Lung (tissue), 11 donors: ENCODE measurements at regions not wholly inside any gene's neighbourhood (a gene's known extent, or its start where the extent isn't known, plus 50 kb on each side); places are given as distances from the start of the nearest gene placed in this dataset.

Source experiments
- ATAC-seq: fragments of 200-7000 bp; cut with Tn5 transposase; one replicate; pipeline ENCODE4 v1.9.1; 2020; ENCODE audit warnings: moderate number of reproducible peaks; ENCODE audit not compliant: insufficient read depth, low FRiP score
- DNase-seq, 3 donors: peaks; one replicate each; pipeline ENCODE4 v3.0.0-alpha.2; 2013 to 2017
- H3K27ac ChIP-seq, 2 donors: one replicate each; pipeline ENCODE4 v1.5.1; 2013; ENCODE audit warnings: mild to moderate bottlenecking in 2 of 2, moderate library complexity in 2 of 2, control low read depth in 1 of 2, inconsistent platforms in 1 of 2, low read depth in 1 of 2, low read length in 1 of 2
- H3K27me3 ChIP-seq, 3 donors: one replicate each; pipeline ENCODE4 v1.5.1; 2013; ENCODE audit warnings: low read length in 2 of 3; ENCODE audit not compliant: control insufficient read depth in 3 of 3, insufficient read depth in 3 of 3
- H3K36me3 ChIP-seq, 4 donors: one replicate each; pipeline ENCODE4 v1.5.1; 2013; ENCODE audit warnings: low read length in 4 of 4, mild to moderate bottlenecking in 1 of 4, moderate library complexity in 1 of 4; ENCODE audit not compliant: control insufficient read depth in 4 of 4, insufficient read depth in 4 of 4
- H3K4me1 ChIP-seq, 5 donors: one replicate each; pipeline ENCODE4 v1.5.1; 2013; ENCODE audit warnings: low read length in 5 of 5, mild to moderate bottlenecking in 2 of 5, moderate library complexity in 1 of 5; ENCODE audit not compliant: control insufficient read depth in 5 of 5, insufficient read depth in 5 of 5
- H3K4me3 ChIP-seq: one replicate; pipeline ENCODE4 v1.5.1; 2013; ENCODE audit warnings: mild to moderate bottlenecking, control low read depth, moderate library complexity
- H3K9ac ChIP-seq, 2 donors: one replicate each; pipeline ENCODE4 v1.5.1; 2013; ENCODE audit warnings: low read length in 2 of 2, control low read depth in 1 of 2; ENCODE audit not compliant: insufficient read depth in 1 of 2
- H3K9me3 ChIP-seq, 4 donors: one replicate each; pipeline ENCODE4 v1.5.1; 2013; ENCODE audit warnings: low read length in 3 of 4, mild to moderate bottlenecking in 1 of 4, moderate library complexity in 1 of 4; ENCODE audit not compliant: control insufficient read depth in 4 of 4, insufficient read depth in 3 of 4
- CTCF ChIP-seq: IDR thresholded peaks from 2 replicates; pipeline ENCODE4 v1.5.1; 2012; ENCODE audit warnings: mild to moderate bottlenecking; ENCODE audit errors: control extremely low read depth, extremely low read depth
- WGBS, 2 donors: extraction: QIAGEN DNeasy Blood & Tissue Kit; methylation state at CpG; one replicate each; pipeline ENCODE4 v1.1.7; 2013; 5-methylcytosine and 5-hydroxymethylcytosine counted together
- donor health status: control.
- donor health status: control.
- donor health status: Bipolar disorder and iron deficiency.
- donor health status: healthy.
- donor health status: DM: yes; HTN: yes; CAD: no.

- no peaks in the 10 kb centered on the region for H3K27me3 ChIP-seq
- H3K9ac ChIP-seq, result no peak overlapping the region
- H3K4me3 ChIP-seq, result no peak overlapping the region
- H3K9me3 ChIP-seq, result no peaks in the 10 kb centered on the region
- no peak for ATAC-seq
- H3K36me3 ChIP-seq, result no peaks in the 10 kb centered on the region
- TF ChIP-seq CTCF, result no peak
- DNase-seq, result peak in 2 of 3 donors; percentile 53 to 71
- 57 to 83% methylated on average over 10 of the region's 10 CpGs for WGBS, 2 donors
- H3K4me1 ChIP-seq, result peaks cover 0 to 25% (median 14%) of the 10 kb centered on the region in 5 donors
- H3K27ac ChIP-seq, result no peak overlapping the region
Observed at GRCh38 chr15:94674296-94674695, 442.9 kb downstream of the MCTP2 start.

GRCh38 chr15:94677202-94677790 is 445.9 kb downstream of the MCTP2 start:
- no peak overlapping the region for H3K9ac ChIP-seq
- no peak for ATAC-seq
- WGBS, 2 donors, result 88 to 91% methylated on average over 9 of the region's 9 CpGs

GRCh38 chr15:94682171-94682570 is 450.8 kb downstream of the MCTP2 start:
- no peaks in the 10 kb centered on the region for H3K4me1 ChIP-seq
- ATAC-seq, result no peak
- H3K4me3 ChIP-seq, result no peak overlapping the region
- WGBS, 2 donors, result 86 to 89% methylated on average over 3 of the region's 3 CpGs
- H3K9ac ChIP-seq, result no peak overlapping the region
- no peak overlapping the region for H3K27ac ChIP-seq
- no peaks in the 10 kb centered on the region for H3K27me3 ChIP-seq
- no peaks in the 10 kb centered on the region for H3K36me3 ChIP-seq
- TF ChIP-seq CTCF, result no peak
- peaks cover 0 to 2% (median 0%) of the 10 kb centered on the region in 4 donors for H3K9me3 ChIP-seq
- no peak for DNase-seq

More at GRCh38 chr15:94677202-94677790, 445.9 kb downstream of the MCTP2 start:
- DNase-seq, result peak in 1 of 3 donors; percentile 29
- TF ChIP-seq CTCF, result no peak
- no peak overlapping the region for H3K4me3 ChIP-seq
- H3K9me3 ChIP-seq, result peaks cover 0 to 2% (median 0%) of the 10 kb centered on the region in 4 donors
- H3K36me3 ChIP-seq, result no peaks in the 10 kb centered on the region
- H3K27me3 ChIP-seq, result no peaks in the 10 kb centered on the region
- peaks cover 0 to 8% (median 4%) of the 10 kb centered on the region in 5 donors for H3K4me1 ChIP-seq
- H3K27ac ChIP-seq, result no peak overlapping the region

DNA sequence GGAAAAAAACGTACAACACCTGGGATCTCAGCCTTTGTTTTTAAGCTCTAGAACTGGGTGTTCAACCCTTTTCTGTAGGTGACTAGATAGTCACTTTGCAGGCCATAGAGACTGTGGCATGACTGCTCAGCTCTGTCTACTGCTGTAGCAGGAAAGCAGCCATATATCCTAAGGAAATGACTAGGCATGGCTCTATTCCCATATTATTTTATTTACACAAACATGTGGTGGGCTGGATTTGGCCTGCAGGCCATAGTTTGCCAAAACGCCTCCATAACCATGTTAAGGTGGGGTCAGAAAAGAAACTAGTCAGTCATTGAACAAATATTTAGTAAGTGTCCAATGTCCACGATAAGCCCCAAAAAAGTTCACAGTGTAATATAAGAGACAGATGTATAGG is 452.5 kb downstream of the MCTP2 start:
- Histone ChIP-seq H3K27ac (no peak overlapping the region), H3K36me3 (no peaks in the 10 kb centered on the region), H3K9ac (no peak overlapping the region), H3K9me3 (peaks cover 0 to 2% (median 0%) of the 10 kb centered on the region in 4 donors), H3K27me3 (no peaks in the 10 kb centered on the region), H3K4me3 (no peak overlapping the region), H3K4me1 (no peaks in the 10 kb centered on the region)
- DNase-seq (no peak), ATAC-seq (no peak)
- WGBS, 2 donors, result 78 to 80% methylated on average over 3 of the region's 3 CpGs
- TF ChIP-seq CTCF, result no peak
